Stimulated activated CD8-positive, alpha-beta memory T cell treated with anti-CD3 and anti-CD28 coated beads, Interleukin-15, amount 100 ng/mL, for 4 hours (primary cell): ENCODE measurements at regions not wholly inside any gene's neighbourhood (a gene's known extent, or its start where the extent isn't known, plus 50 kb on each side); places are given as distances from the start of the nearest gene placed in this dataset.
A peak's percentile ranks its signal among the peaks of the same experiment; 100 is the strongest.

Source experiments
- DNase-seq, 2 donors: peaks; one replicate each; pipeline ENCODE4 v3.0.0-alpha.2; 2020; ENCODE audit warnings: low read depth in 2 of 2

DNA sequence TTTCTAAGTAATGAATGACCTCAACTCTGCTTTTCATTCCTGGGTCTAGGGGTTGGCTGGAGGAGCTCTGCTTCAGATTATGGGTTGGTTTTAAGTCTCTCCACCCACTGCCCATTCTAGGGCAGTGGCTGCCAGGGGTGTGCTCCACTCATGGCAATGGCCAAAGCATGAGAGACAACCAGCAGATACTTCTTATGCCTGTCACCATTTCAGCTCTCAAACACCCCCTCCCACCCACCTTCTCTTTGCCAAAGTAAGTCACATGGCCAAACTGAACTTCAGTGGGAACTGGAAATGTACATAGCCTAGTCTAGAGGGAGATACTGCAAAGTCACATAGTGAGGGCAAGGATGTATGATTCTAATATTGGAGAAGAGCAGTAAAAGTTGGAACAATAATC lies 285.3 kb downstream of the RPLP1 start:
- DNase-seq, result no peak

DNA sequence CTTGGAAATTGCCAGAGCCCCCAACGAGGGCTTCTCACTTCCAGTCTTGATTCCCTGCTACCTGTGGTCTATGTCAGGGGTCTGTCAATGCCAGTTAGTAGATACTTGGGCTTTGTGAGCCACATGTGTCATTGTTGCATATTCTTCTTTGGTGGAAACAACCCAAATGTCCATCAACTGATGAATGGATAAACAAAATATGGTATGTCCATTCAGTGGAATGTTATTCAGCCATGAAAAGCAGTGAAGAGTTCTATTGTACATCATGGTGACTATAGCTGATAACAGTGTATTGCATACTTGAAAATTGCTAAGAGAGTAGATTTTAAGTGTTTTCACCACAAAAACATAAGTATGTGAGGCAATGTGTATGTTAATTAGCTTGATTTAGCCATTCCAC lies 288.1 kb downstream of the RPLP1 start:
- no peak for DNase-seq

DNA sequence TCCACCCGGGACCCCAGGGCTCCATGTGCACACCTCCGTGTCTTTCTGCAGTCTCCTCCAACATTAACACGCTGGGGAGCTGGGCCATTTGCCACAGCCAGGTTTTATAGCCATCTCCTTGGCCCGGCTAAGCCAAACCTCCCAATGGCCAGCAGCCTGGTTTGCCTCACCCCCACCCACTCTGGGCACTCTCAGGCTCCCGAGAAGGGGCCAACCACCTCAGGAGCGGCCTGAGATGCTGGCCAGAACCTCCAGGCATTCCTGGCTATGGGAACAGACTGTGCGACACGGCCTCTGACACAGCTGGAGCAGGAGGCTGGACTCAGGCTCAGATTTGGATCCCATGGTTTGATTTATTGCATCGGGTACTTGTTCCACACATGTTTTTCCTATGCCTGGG lies 289.7 kb downstream of the RPLP1 start:
- no peak for DNase-seq

DNA sequence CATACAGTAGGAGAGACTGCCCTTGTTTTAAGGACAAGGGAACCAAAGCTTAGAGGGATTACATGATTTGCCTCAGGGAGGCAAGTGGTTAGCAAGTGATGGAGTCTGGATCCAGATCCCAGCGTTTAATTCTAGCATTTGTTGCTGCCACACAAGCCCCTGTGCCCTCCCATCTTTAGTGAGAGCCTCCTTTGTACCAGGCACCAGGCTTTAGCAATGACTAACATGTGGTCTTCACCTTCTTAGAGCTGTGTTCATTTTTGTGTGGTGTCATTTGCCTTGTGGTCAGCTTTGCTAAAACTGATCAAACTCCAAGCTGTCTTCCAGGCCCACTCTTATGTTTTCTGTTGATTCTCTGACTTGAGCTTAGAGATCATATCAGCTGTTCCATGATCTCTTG lies 290.5 kb downstream of the RPLP1 start:
- DNase-seq, result no peak

DNA sequence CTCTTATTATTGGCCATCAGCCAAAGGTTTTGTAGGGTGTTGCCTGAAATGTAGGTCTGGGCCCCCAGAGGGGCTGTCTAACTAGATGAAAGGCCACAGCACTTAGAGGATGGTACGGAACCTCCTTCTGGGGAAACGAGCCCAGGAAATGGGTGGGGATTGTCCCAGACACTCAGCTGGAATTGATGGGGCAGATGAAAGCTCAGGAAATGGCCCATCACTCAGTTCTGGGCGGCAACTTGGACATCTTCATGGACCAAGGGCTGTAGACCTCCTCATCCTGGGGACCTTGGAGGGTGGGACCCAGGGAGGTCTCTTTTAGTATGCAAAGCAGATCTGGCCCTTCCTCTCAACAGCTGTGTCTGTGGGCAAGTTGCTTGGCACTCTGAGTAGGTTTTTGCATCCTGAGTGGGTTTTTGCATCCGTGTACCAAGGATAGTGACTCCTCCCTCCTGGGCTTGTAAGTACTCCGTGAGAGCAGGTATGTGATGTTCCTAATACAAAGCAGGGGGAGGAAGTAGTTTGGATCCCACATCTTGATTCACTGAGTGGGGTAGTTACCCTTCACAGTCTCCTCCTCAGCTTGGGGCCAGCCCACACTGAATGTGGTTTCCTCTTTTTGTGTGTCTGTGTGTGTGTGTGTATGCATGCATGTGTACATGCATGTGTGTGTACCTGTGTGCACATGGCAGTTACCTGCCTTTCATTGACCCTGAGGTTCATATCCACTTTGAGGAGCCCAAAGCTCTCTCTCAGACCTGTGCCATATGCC lies 292.0 kb downstream of the RPLP1 start:
- no peak for DNase-seq

DNA sequence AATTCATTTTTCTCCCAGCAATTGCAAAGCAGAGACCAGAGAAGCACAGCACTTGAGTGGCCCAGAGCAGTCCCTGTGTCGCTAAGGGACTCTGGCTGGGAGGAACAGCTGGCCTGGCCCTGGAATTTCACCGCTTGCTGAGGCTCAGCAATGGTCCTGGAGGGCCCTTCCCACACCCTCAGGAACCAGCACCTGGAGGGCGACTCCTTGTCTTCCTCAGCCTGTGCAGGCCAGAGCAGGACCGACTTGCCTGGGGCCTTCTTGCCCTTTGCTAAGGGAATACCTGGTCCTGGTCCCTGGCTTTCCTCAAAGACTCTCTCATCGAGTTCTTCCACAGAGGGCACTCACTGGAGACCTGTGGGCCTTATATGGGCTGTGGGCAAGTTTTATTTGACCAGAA lies 294.6 kb downstream of the RPLP1 start:
- DNase-seq, result no peak

DNA sequence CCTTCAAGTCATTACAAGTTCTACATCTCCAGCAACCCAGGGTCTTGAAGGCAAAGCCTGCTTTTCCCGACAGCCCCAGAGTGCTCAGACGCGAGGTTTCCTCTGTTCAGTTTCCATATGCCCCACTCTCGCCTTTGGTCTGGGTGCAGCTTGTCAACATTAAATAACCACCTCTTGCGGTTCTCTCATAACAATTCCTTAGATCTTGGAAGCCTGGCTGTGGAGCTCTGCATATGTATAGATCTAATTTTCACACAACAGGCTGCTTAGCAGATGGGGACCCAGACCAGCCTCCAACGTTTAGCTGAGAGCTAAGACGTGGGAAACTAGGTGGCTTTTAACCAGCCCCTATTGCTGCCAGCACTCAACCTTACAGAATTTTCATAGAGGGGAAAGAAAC lies 295.5 kb downstream of the RPLP1 start:
- DNase-seq, result no peak

DNA sequence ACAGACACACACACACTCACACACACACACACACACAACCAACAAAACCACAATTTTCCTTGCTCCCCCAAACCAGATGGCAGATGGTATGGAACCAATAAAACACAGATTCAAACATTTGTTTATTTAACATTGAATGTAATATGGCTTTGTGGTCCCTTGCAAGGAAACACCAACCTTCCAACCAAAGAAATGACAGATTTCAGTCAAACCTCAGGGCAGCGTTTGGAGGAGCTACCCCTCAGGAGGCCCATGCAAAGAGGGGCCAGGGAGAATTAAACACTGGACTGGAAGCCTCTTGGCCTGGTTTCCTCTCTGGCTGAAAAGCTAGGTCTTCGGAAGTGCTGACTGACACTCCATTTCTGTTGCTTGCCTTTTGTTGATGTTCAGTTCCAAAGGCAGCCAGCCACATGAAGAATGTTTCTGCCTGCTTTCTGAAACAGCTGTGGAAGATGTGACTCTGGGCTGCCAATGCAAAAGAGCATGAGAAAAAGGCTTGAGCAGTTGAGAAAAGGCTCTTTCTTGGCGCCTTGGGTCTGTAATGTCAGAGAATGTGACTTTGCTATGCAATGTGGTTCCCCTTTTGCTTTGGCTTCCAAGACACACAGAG lies 296.1 kb downstream of the RPLP1 start:
- DNase-seq, result no peak

DNA sequence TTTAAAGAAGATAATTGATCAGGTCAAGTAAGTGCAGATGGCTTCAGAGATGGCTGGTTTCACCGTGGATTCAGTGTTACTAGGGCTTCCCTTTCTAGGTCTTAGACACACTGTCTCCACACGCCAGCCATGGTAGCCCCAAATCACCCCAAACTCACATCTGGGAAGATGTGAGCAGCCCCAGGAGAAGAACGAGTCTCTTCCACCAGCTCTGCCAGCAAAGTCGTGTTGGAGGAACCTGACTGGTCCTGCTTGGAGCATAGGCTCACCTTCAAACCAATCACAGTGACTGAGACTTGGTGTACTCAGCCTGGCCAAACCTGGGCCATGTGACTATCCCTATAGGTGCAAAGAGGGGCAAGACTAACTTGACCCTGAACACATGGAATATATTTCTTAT lies 296.7 kb downstream of the RPLP1 start:
- no peak for DNase-seq

DNA sequence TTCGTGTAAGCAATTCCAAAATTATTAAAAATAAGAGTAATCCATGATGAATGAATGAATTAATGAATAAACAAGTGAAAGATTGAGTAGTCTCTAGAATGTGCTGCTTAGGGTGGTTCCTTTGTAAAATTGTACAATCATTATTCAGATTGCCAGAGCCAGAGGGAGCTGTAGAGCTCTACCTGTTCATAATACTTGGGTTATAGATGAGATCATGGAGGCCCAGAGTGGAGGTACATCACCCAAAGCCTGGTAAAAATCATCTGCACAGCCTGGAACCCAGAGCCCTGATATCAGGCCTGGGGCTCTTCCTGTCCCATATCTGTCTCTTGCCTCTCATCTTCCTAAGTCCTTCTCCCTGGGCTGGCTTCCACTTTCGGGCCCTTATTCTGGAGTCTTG lies 297.2 kb downstream of the RPLP1 start:
- DNase-seq, result no peak

DNA sequence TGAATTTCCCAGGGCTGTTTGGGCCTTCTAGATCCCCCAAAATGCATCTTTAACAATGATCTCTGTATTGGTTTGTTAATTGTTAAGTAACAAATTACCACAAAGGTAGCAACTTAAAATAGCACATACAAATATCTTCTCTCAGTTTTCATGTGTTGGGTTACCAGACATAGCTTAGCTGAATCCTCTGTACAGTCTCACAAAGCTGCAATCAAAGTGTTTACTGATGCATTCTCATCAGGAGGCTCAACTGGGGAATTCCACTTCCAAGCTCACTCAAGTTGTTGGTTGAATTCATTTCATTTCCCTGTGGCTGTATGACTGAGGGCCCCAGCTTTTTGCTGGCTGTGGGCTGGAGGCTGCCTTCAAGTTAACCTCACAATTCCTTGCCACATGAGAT lies 297.6 kb downstream of the RPLP1 start:
- DNase-seq, result no peak

DNA sequence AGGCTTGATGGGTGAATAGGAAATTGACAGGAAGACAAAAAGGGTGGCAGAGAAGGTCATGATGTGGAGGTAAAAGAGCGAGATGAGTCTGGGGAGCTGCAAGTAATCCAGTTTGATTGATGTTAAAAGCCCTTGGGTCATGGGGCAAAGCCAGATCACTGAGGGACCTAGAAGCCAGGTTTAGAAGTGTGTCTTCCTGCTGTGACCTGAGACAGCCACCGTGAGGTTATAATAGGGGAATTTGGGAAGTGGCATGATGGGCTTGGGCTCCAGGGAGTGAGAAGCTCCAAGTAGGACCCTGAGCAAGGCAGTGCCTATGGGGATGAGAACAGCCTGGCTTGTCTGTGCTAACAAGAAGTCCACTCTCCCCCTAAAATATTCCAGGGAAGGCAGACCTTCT lies 298.5 kb downstream of the RPLP1 start:
- DNase-seq, result no peak

DNA sequence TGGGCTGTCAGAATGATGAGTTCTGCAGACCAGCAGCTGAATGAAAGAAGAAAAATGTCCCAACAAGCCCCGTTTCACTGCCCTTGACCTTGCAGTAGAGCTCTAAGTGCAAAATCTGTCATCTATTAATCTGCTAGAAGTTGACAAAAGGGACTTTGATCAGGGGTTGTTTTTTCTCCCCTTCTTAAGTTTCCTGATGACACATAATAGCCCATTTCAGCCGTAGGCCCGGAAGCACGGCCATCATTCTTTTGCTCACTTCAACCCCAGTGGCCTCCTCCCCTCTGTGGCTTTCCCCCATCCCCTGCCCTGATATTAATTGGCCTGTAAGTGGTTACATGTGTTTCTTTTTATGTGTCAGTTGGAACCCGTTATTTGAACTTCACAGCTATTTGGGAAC lies 298.9 kb downstream of the RPLP1 start:
- DNase-seq, result no peak

DNA sequence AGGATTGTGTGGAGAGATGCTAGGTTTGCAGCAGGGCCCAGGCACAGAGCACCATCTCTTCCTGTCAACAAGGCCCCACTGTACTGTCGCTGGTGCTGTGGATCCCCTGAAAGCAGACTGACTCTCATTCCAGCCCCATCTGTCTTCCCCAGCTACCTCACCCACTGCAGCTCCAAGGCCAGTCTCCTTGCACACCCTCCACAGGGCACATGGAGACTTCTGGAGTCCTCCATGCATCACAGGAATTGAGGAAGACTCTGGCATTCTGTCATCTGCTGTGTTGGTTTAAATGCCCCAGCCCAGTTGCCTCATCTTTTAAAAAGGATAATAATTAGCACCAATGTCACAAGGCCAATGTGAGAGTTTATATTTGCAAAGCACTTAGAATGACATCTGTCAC lies 301.2 kb downstream of the RPLP1 start:
- no peak for DNase-seq

DNA sequence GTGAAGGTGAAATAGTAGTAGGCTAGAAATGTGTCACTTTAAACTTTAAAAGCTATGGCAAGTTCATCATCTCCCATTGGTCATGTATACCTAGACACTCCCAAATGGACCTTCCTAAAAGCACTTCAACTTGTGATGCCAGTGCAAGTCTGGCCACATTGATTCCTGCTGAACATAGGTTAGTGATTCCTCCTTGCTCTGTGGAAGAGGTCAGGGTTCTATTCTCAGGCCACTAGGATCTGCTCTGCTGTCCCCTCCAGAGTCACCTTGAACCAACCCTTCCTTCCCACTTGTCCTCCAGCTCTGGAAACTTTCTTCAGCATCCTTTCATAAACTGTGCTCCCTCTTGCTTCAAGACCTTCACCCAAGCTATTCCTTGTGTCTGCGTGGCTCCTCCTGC lies 301.7 kb downstream of the RPLP1 start:
- no peak for DNase-seq

DNA sequence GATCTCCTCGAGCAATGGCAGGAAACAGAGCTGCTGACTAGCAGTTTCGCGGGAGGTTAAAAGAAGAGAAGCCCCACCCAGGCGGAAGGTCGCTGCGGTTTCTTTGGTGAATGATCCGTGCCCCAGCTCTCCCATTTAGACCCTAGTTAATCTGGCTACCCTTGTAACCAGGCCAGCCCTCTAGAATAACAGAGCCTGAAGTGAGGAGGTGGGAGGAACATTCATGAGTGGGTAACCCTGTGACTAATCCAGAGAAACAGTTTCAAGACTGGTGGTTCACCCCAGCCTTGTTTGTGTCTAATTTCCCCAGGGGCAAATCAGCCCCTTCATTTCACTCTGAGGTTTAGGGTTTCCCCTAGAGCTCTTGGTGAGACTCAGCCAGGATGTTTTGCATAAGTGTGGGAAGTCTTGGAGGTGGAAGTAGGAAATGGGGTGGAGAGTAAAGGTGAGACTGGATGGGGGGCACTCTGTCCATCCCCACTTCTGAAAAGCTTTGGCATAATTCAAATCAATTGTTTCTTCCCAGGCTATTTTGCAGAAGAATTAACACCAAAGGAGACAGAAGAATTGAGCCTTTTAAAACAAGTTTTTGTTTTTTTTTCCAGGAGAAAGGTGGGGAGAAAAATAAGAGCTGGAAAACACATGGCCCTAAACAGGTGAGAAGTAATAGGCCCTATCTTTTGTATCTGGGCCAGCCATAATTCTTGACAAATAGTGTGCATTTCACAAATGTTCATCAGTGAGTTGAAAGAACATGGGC lies 303.1 kb downstream of the RPLP1 start:
- peak; percentile 64 to 74 for DNase-seq

DNA sequence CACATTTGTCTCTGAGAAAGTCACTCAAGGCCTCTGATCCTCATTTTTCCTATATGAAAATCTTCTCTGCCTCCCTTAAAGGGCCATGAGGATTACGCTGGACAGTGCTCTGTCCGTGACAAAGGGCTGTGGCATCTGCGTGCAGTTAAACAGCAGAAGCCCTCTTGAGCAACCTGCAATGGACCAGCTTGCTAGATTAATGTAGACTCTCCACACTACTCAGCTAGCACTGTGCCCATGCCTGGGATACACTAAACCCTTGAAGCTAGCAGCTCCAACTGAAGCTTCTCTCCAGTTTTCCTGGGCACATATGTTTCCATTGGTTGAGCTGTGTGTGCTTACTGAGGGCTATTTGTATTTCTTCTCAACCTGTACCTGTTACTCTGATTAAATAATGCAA lies 303.8 kb downstream of the RPLP1 start:
- DNase-seq, result no peak

DNA sequence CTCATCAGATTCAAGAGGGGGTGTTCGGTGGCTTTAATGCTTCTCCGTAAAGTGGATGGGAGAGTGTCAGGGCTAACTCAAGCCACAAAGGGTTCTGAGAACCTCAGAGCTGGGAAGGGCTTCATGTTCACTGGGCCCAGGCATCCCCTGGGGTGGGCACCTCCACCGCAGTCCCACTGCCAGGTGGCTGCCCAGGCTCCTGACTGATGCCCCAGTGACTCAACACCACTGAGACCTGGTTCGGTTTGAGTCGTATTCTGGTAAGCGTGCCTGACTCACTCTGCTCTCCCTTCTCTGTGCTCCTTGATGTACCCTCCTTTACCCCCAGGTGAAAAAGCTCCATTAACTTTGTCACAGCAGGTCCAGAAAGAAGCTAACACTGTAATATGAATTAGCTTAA lies 304.6 kb downstream of the RPLP1 start:
- DNase-seq, result peak; percentile 39 to 59

DNA sequence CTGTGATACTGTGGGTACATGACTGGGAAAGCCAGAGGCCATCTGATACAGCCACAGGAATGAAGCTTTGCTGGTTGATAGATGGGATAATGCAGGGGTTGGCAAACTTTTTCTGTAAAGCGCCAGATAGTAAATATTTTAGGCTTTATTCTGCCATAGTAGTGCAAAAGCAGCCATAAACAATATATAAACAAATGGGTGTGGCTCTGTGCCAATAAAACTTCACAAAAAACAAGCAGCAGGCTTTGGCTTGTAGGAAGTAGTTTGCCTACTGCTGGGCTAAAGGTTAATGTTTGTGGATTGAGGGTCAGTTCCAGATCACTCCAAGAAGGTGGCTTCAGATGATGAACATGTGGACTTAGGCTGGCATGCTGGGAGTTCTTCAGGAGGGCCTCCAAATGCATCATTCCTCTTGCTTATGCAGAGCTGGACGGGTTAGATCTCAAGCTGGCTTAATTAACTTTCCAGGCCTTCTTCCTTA lies 305.7 kb downstream of the RPLP1 start:
- DNase-seq, result no peak

DNA sequence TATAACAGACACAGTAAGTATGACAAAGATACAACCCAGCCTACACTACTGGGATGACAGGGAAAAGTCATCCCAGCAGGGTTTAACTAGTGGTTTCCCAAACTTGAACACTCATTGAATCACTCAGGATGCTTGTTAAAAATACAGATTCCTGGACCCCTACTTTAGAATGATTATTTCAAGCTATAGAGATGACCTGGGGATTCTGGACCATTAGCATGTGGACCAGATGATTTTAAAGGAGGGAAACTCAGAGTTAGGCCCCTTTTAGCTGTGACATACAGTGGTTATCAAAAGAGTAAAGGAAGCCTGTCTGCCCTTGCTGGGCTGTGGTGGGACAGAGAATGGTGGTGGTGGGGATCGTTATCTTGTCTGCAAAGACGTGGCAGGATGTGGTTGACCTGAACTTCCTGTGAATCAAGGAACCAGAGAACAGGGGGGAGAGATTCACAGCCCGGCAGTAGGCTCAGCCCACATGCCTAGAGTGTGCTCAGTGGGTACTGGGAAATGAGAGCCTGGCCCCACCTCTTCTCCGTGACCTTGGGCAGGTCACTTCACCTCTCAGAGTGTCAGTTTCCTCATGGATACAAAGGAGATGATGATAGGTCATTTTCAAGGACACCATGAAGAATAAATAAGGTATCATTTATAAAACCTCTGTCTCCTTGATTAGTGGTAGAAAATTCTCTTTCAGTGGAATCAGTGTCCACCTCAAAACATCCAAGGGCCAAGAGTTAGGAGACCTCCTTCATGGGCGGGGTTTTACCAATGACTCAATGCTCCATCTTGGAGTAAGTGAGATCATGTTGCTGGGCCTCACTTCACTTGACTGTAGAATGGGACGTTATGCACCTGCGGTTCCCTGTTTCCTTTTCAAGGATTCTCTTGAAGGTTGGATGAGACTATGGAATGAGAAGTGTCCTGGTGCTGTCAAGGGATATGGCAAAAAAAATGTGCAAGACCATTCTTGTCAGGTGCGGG lies 306.5 kb downstream of the RPLP1 start:
- DNase-seq, result peak; percentile 70 to 88

DNA sequence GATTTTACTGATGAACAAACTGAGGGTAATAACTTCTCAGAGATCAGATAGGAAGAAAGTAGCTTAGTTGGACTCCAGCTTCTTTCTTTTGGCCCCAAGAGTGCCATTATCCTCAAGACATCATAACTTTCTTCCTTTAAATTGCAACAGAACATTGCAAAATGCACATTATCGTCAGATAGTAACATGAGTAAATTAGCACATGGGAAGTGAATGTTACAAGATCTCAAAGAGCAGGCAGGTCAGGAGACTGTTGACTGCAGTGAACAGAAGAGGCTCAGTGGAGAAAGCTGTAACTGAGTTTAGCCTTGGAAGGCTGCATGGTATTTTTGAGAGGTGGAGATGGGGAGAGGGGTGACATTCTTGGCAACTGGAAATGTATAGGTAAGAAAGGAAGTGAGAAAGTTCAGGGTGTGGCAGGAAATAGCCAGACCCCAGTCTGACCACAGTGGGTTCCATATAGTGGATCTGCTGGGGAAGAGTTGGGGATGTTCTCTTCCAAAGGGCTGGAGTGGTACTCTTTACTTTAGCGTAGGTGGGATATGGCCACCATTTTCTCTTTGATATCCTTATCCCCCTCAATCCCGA lies 307.7 kb downstream of the RPLP1 start:
- no peak for DNase-seq
